GF-D8 (cell line): ENCODE measurements at regions not wholly inside any gene's neighbourhood (a gene's known extent, or its start where the extent isn't known, plus 50 kb on each side); places are given as distances from the start of the nearest gene placed in this dataset.
"Not testable (repeated sequence)": the region's sequence is repeated elsewhere in the genome, so short reads cannot be mapped to it uniquely, and the experiment has no call there.

Source experiments
- DNase-seq: peaks from one replicate; lab custom pipeline; 2025; lab: John Stamatoyannopoulos, UW

DNA sequence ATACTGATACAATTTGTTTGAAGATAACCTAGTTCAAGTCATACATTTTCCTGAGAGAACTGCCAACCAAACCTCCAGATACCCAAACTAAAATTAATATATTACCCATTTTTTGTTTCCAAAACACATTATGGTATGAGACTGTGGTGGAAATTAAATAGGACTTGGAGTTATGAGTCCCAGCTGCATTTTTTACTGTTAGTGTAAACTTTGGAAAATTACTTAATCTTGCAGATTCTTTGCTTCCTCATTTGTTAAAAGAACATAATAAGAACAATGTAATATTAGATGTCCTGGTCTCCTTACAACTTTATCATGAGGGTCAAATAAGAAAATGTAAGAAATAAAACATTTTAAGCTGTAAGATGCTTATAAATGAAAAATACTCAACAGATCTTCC is 98.2 kb upstream of the TRIB2 start:
- no peak for DNase-seq

- DNase-seq = no peak
Observed at GRCh38 chr2:12619975-12620374, 96.8 kb upstream of the TRIB2 start.

- no peak for DNase-seq
Observed at GRCh38 chr2:12620759-12621158, 96.0 kb upstream of the TRIB2 start.

DNA sequence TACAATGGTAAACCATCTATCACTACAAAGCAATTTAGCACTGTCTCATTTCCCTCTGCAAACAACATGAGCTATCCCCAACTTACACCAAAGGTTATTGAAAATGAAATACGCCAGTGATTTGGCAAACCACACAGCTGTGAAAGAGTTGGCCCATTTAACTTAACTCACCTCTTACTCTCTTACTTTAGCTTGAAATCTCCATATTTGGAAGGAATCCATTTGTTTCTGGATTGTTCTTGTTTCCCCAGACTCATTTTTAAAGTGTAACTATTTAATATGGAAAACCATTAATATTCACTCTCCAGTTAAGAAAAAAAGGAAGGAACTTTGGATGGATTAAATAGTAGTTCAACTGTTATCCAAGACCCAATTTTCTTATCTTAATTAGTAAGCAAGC is 93.7 kb upstream of the TRIB2 start:
- no peak for DNase-seq

GRCh38 chr2:12624384-12624783 is 92.4 kb upstream of the TRIB2 start:
- no peak for DNase-seq

DNA sequence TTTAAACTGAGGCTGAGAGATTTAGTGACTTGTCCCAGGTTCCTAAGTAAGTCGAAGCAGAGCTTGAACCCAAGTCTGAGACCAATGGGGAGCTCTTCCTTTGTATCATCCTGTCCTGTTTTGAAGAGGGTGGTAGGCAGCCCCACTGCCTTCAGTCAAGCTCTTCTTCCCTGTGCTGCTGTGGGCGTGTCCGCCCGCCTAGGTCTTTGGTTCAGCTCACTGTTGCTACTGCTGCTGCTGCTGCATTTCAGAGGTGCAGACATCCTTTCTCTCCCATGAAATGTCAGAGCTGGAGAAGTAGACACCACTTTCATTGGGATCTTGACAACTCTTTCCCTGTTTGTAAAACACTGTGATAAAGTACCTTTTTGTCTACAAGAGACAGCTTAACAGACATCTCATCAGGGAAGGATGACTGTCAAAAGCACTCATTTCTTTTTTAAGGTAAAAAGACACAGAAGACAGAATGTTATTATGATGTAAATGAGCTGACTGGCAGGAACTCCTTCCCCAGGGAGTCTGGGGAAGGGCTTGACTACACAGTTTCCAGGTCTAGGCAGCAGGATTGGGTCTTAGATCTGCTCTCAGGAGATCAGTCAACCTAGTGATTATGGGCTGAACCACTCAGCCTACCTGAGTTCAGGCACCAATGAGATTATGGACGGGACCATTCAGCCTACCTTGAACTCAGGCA is 91.7 kb upstream of the TRIB2 start:
- no peak for DNase-seq

GRCh38 chr2:12628541-12628940 is 88.2 kb upstream of the TRIB2 start:
- DNase-seq = not testable (repeated sequence)

DNA sequence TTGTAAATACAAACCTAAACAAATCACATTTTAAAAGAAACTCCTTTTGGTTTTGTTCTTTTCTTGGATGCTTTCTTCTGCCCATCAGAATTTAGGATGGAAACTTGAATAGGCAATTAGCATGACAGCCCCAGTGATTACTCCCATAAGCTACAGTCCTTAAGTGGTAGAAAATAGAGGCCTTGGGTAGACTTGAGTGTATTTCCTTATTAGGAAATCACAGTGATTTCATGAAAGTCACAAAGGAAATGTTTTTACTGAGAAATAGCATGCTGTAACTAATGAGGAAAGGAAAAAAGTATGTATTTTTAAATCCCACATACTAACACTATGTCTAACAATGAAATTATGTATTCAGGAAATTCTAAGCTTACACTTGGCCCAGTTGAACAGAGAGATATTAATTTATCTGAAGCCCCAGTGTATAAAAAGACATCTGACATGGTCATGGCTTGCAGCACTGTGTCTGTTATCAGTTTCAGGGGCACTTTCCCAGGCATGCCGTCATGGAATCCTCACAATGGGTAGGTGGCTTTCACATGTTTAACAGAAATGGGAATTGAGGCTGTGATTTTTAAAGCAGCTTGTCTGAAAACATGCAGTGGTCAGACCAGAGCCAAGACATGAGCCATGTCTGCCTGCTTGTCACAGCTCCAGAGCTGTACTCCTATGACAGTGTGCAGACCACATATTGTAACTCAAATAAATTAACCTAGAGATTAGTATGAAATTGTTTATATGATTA is 79.7 kb upstream of the TRIB2 start:
- no peak for DNase-seq

DNA sequence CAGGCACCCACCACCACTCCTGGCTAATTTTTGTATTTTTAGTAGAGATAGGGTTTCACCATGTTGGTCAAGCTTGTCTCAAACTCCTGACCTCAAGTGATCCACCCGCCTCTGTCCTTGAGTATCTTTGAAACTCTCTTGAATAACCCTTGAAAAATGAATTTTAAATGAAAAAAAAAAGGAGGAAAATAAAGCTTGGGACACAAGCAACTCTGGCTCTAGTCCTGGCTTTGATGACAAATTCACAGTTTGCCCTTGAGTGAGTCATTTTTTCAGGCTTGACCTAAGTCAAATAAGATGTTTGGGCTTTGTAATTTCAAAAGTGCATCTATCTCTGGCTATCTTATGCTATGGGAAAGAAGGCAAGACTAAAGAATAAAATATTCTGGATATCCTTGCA is 79.0 kb upstream of the TRIB2 start:
- DNase-seq = no peak

DNA sequence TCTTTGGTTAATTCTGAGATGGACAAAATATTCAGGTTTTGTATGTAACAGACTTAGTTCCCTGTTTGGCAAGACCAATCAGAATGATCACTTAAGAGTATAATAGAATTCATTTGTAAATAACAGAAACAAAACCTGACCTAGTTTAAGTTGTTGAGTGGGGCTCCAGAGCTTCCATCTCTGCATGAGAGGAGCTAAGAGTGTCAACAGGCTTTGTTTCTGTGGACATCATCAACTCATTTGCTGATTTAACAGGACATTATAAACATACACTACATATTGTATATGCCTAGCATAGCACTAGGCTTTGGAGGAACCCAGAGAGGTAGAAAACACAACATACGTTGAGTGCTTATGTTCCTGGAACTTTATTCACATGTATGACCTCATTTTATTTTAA is 75.3 kb upstream of the TRIB2 start:
- DNase-seq = no peak

DNA sequence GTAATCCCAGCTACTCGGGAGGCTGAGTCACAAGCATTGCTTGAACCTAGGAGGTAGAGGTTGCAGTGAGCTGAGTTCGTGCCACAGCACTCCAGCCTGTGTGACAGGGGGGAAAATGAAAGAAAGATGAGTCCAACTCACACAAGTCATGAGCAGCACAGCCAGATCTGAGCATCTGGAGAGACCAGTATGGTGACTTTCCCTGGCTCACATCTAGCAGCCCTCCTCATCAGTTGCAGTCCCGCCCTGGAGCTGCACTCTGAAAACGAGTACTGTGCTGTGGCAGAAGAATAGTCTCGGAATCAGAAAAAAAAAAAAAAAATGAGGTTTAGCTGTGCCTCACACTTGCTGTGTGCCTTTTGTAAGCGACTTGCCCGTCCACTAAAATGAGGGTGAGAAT is 74.4 kb upstream of the TRIB2 start:
- DNase-seq = no peak

- no peak for DNase-seq
Observed at GRCh38 chr2:12642859-12643258, 73.9 kb upstream of the TRIB2 start.

DNA sequence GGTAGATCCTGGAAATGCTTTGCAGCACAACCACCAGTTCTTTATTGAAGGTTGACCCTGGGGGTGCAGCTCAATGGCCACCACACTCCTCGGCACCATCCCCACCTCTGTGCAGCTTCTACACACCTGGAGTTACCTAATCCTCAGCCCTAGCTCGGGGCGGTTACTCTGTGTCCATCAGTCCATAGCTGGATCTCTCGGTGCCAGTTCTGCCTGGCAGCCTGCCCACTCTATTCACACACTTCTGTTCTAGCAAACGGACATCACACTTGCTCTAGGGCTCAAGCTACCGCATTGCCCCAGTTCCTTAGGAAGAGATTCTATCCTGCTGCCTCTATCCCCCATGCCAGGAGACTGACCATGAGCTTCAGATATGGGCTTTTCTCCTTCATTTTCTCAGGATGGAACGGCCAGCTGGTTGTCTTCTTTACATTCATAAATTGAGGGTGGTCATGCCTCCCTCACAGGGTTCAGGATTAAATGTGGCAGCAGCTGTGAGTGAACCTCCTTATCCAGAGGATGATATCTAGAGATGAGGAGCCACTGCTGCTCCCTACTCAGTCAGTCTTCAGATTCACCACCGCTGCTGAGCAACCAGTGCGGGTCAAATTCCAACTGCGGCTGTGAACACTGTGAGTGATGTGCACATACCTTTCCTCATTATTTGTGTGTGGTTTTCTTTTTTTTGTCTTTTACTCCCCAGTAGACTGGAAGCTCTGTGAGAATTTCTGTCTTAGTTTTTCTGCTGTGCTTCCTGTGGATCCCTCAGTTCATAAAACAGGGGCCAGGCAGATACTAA is 66.9 kb upstream of the TRIB2 start:
- no peak for DNase-seq

- DNase-seq = no peak
Observed at GRCh38 chr2:12651641-12652040, 65.1 kb upstream of the TRIB2 start.

- DNase-seq = no peak
Observed at GRCh38 chr2:12652723-12653122, 64.0 kb upstream of the TRIB2 start.

DNA sequence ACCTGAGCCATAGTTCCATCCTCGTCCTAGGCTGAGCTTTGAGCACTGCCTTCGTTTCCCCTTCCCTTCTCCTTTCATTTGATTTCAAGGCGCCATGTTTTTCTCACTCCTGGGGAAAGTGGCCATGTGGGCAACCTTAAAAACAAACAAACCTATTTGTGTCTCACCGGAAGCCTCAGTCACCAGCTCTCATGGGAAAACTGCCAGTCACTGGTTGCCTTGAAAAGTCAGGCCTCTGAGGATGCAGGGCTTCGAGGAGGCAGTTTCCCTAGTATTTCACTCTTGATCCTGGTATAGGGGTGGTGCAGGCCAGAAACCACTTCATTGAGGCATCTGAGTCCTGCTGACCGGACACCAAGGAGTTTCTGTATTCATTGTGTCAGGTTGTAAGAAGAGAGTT is 59.2 kb upstream of the TRIB2 start:
- no peak for DNase-seq

DNA sequence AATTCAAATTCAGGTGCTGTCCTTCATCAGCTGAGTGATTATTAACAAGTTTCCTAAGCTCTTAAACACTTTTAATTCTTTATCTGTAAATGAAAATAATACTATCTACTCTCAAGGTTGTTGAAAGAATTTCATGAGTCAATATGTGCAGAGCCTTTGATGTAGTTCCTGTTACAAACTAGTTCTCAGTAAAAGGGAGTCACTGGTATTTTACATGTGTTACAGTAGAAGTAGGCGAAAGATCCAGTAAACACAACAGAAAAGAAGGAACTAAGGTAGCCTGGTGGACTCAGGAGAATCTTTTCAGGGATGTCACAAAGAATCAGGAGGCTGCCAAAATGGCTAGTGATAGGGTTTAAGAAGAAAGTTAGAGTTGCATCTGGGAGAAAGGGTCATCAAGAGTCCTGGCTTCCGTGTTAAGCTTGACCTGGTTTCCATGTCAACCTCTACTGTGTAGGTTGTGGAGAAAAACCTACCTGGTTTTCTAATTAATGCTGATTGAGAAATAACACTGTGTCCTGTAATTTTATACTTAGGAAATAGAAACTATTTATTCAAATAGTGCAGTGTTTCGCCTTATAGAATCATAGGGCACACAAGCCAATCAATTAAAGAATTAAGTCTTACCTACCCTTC is 58.3 kb upstream of the TRIB2 start:
- no peak for DNase-seq

DNA sequence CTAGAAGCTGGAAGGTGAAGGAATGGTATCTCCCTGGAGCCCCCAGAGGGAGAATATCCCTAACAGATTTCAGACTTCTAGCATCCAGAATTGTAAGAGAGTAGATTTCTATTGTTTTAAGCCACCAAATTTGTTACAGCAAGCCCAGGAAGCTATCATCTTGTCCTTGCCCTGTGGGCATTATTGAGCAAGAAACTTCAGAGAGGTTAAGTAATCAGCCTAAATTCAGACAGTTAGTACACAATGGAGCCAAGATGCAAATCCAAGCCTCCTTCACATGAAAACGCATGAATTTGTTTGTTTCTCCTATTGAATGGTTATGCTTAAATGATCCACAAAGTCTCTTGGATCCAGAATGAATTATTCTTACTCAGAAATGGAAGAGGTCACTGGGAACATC is 55.2 kb upstream of the TRIB2 start:
- DNase-seq = no peak

DNA sequence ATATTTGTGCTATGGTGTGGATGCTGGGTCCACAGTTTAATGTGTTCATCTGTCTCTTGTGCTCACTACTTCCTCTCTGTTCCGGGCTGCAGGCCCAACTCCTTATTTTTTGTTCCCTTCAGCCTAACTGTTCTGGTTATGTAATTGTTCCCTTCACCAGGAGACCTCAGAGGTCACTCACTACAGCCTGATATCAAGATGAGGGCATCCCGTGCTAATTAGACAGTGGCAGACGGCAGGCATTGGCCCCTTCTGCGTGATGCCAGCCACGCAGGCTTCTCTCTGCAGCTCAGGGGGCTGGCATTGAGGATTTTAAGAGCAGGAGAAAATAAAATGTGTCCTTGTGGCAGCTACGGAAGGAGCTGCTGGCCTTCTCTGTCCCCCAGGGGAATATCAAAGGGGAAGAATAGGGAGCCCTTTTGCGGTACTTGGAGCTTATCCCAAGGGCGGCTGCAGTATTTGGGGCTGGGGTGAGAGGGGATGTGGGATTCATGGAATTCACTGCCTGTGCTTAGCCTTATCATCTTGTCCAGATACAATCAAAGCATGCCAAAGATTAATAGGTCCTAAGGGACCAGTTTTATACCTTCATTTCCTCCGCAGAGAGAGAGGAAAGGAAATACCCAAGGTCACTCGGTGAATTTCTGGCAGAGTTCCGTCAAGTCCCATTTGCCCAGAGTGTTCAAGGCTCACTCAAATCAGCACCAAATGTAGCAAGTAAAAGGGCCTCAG is 53.3 kb upstream of the TRIB2 start:
- DNase-seq = no peak

DNA sequence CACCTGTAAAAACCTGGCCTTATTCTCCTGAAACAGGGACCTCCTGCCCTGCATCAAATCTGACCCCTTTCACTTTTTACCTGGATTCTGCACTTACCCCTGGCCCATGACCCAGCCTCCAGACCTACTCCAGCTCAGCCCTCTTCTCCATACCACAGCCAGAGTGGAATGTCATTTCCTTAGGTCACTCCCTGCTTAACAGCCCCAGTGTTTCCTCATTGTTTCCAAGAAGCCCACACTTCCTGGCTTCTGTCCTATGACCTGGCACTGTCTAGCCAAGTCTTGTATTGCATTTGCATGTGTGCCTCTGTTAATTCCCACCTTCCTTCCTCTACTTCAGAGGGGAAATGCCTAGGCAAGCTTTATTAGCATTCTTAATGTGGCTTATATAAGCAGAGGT is 51.4 kb upstream of the TRIB2 start:
- no peak for DNase-seq

GRCh38 chr2:12666445-12666844 is 50.3 kb upstream of the TRIB2 start:
- DNase-seq = no peak
